ENCODE measurements at regions not wholly inside any gene's neighbourhood (a gene's known extent, or its start where the extent isn't known, plus 50 kb on each side); places are given as distances from the start of the nearest gene placed in this dataset.

GRCh38 chr13:42380420-42381164 is 108.6 kb downstream of the AKAP11 start (continued):
- TF ChIP-seq NR2C2 (IDR thresholded peaks at IDR 0.05; ENCODE audit: borderline replicate concordance, control insufficient read depth, insufficient read length, low read depth) (no peak), IRF4 (IDR thresholded peaks at IDR 0.05; ENCODE audit: low read depth, low read length) (0 out of 2 replicates have a peak, but pooled peaks have one; percentile 35), EGR1 (IDR thresholded peaks at IDR 0.05; ENCODE audit: borderline replicate concordance in 1 of 2, low read depth in 2 of 2, low read length in 2 of 2) (0 out of 3 replicates have a peak, but pooled peaks of 1 of the 2 experiments have one; percentile 19), NR2C1 (IDR thresholded peaks at IDR 0.05) (no peak; the same call in 1 of the 2 replicates), NFYB (IDR thresholded peaks at IDR 0.05; ENCODE audit: insufficient read depth, low read depth, low read length) (no peak), ELK1 (IDR thresholded peaks at IDR 0.05; ENCODE audit: low read depth, low read length) (no peak), ZNF217 (IDR thresholded peaks at IDR 0.05) (peak; percentile 25; the same call in 1 of the 2 replicates), SREBF2 (IDR thresholded peaks at IDR 0.05; ENCODE audit: low read length) (no peak), CBX3 (IDR thresholded peaks at IDR 0.05; ENCODE audit: borderline replicate concordance, low read depth) (no peak), MTA2 (IDR thresholded peaks at IDR 0.05; ENCODE audit: low read depth) (peak; percentile 87), LARP7 (IDR thresholded peaks at IDR 0.05) (peak; percentile 33; the same call in 1 of the 2 replicates), FOS (IDR thresholded peaks at IDR 0.05; ENCODE audit: borderline replicate concordance, extremely low read depth, insufficient read length) (no peak), SP1 (IDR thresholded peaks at IDR 0.05; ENCODE audit: low read depth, low read length) (peak; percentile 64), FOXK2 (IDR thresholded peaks at IDR 0.05) (no peak), SUZ12 (IDR thresholded peaks at IDR 0.05; ENCODE audit: unreplicated experiment) (no peak), BACH1 (IDR thresholded peaks at IDR 0.05; ENCODE audit: borderline replicate concordance) (peak; percentile 90), MLLT1 (IDR thresholded peaks at IDR 0.05) (no peak), RELB (IDR thresholded peaks at IDR 0.05; ENCODE audit: low read depth) (peak; percentile 72), KLF5 (IDR thresholded peaks at IDR 0.05; ENCODE audit: partially characterized antibody) (no peak), PKNOX1 (IDR thresholded peaks at IDR 0.05) (peak; percentile 33; the same call in 1 of the 2 replicates), STAT1 (conservative IDR thresholded peaks at IDR 0.05) (no peak), CBX5 (IDR thresholded peaks at IDR 0.05; ENCODE audit: low read depth) (no peak), YY1 (IDR thresholded peaks at IDR 0.05; ENCODE audit: low read depth, low read length) (no peak), USF1 (IDR thresholded peaks at IDR 0.05; ENCODE audit: borderline replicate concordance, extremely low read length, insufficient read depth, low read depth, low read length) (no peak), EED (IDR thresholded peaks at IDR 0.05; ENCODE audit: low read depth) (peak; percentile 93), TCF7 (IDR thresholded peaks at IDR 0.05; ENCODE audit: borderline replicate concordance) (no peak)
